ENCODE measurements at regions not wholly inside any gene's neighbourhood (a gene's known extent, or its start where the extent isn't known, plus 50 kb on each side); places are given as distances from the start of the nearest gene placed in this dataset.
"Not testable (repeated sequence)": the region's sequence is repeated elsewhere in the genome, so short reads cannot be mapped to it uniquely, and the experiment has no call there.

GRCh38 chr14:37681486-37681885 lies 86.1 kb downstream of the TTC6 start:
- H3K27ac Mint-ChIP-seq: no peak overlapping the region
- no peaks in the 10 kb centered on the region for H3K4me1 Mint-ChIP-seq (ENCODE audit: unreplicated experiment)
- H3K36me3 Mint-ChIP-seq: no peaks in the 10 kb centered on the region
- TF ChIP-seq, protein P1, sequence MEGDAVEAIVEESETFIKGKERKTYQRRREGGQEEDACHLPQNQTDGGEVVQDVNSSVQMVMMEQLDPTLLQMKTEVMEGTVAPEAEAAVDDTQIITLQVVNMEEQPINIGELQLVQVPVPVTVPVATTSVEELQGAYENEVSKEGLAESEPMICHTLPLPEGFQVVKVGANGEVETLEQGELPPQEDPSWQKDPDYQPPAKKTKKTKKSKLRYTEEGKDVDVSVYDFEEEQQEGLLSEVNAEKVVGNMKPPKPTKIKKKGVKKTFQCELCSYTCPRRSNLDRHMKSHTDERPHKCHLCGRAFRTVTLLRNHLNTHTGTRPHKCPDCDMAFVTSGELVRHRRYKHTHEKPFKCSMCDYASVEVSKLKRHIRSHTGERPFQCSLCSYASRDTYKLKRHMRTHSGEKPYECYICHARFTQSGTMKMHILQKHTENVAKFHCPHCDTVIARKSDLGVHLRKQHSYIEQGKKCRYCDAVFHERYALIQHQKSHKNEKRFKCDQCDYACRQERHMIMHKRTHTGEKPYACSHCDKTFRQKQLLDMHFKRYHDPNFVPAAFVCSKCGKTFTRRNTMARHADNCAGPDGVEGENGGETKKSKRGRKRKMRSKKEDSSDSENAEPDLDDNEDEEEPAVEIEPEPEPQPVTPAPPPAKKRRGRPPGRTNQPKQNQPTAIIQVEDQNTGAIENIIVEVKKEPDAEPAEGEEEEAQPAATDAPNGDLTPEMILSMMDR (conservative IDR thresholded peaks at IDR 0.05): no peak
- DNase-seq (ENCODE audit: extremely low spot score, unreplicated experiment): no peak
- no peak overlapping the region for H3K4me3 Mint-ChIP-seq
- H3K27me3 Mint-ChIP-seq: no peaks in the 10 kb centered on the region
- peaks cover 3% of the 10 kb centered on the region for H3K9me3 Mint-ChIP-seq

DNA sequence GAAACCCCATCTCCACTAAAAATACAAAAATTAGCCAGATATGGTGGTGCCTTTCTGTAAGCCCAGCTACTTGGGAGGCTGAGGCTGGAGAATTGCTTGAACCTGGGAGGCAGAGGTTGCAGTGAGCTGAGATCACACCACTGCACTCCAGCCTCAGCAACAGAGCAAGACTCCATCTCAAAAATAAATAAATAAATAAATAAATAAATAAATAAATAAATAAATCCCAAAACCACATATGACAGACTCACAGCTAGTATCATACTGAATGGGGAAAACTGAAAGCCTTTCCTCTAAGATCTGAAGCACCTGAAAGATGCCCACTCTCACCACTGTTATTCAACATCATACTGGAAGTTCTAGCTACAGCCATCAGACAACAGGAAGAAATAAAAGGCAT lies 97.3 kb downstream of the TTC6 start:
- not testable (repeated sequence) for H3K4me1 Mint-ChIP-seq (ENCODE audit: unreplicated experiment); H3K36me3 Mint-ChIP-seq; H3K27ac Mint-ChIP-seq; H3K27me3 Mint-ChIP-seq; H3K9me3 Mint-ChIP-seq; DNase-seq (ENCODE audit: extremely low spot score, unreplicated experiment); H3K4me3 Mint-ChIP-seq

- H3K4me3 Mint-ChIP-seq: not testable (repeated sequence)
Observed at GRCh38 chr14:37693420-37693819, 98.0 kb downstream of the TTC6 start.

GRCh38 chr14:37695866-37696265 lies 100.4 kb downstream of the TTC6 start:
- no peak for DNase-seq (ENCODE audit: extremely low spot score, unreplicated experiment)
- H3K27ac Mint-ChIP-seq: no peak overlapping the region
- no peaks in the 10 kb centered on the region for H3K36me3 Mint-ChIP-seq
- no peak overlapping the region for H3K4me3 Mint-ChIP-seq
- H3K4me1 Mint-ChIP-seq (ENCODE audit: unreplicated experiment): peaks cover 4% of the 10 kb centered on the region
- peaks cover 5% of the 10 kb centered on the region for H3K9me3 Mint-ChIP-seq
- TF ChIP-seq, protein P1 (conservative IDR thresholded peaks at IDR 0.05): no peak
- H3K27me3 Mint-ChIP-seq: no peaks in the 10 kb centered on the region

More at GRCh38 chr14:37693420-37693819, 98.0 kb downstream of the TTC6 start:
- not testable (repeated sequence) for H3K36me3 Mint-ChIP-seq; H3K9me3 Mint-ChIP-seq; DNase-seq (ENCODE audit: extremely low spot score, unreplicated experiment); H3K27ac Mint-ChIP-seq; H3K4me1 Mint-ChIP-seq (ENCODE audit: unreplicated experiment); H3K27me3 Mint-ChIP-seq

DNA sequence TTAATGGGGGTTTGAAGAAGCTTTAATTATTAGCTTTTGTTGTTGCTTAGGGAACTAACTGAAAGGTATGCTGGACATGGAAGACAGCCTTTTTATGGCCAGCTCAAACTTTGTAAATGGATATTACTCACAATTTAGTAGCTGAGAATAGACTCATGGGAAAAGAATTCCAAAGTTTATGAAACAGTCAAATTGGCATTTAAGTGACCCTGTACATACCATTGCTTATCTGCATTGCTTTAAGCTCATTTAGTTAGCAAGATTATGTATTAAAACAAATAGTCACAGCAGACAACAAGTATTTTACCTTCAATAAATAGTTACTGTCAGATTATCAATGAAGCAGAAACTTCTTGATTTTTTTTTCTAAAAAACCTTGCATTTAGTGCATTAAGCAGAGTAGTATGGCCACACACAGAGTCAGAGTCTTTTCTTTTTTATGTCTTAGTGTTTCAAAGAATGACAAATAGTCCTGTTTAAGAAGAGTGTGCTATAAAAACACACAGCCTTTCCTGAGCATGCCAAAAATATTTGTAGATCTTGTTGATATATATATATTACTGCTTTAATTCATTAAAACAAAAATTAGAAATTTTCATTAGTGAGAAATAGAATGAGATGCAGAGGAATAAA lies 102.2 kb downstream of the TTC6 start:
- H3K27me3 Mint-ChIP-seq: no peaks in the 10 kb centered on the region
- H3K4me1 Mint-ChIP-seq (ENCODE audit: unreplicated experiment): peaks cover 4% of the 10 kb centered on the region
- no peak overlapping the region for H3K4me3 Mint-ChIP-seq
- no peak for DNase-seq (ENCODE audit: extremely low spot score, unreplicated experiment)
- H3K9me3 Mint-ChIP-seq: peaks cover 5% of the 10 kb centered on the region
- no peaks in the 10 kb centered on the region for H3K36me3 Mint-ChIP-seq
- H3K27ac Mint-ChIP-seq: no peak overlapping the region
- TF ChIP-seq, protein P1 (conservative IDR thresholded peaks at IDR 0.05): no peak

DNA sequence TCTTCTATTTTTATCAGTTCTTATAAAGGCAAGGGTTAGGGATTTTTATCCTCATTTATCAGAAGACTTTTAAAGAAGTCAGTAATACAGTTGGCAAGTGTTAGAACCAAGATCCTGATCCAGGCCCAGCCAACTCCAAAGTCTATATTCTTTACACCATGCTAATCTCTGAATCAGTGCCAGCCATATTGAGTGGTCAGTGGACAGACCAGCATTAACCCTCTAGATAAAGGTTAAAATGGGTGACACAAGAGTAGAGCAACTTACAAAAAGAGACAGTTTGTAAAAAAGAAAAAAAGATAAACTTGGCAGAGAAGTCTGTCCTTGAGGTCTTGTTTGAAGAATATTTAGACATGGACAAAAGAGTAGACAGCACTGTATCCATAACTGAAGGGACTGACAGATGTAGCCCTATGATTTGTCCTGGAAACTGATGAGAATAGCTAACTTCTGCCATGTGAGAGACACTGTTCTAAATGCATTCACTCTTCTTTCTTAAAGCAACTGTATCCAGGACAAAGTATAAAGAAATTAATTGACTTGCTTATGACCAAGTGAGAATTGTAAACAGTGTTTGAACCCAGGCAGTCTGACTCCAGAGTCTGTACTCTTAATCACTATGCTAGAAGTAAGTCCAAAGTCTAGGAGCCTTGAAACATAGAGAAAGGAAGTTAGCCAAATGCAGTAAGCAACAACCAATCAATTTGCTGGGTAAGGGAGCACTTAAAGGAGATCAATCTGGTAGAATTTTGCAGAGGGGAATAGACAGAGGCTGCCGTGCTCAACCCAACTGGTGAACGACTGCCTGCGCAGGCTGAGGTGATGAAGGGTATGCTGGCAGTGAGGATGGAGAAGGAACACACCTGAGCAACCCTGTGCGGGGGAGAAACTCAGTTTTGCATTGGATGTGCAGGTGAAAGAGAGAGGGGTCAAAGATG lies 103.7 kb downstream of the TTC6 start:
- Mint-ChIP-seq H3K4me3 (no peak overlapping the region), H3K9me3 (no peaks in the 10 kb centered on the region), H3K27ac (no peak overlapping the region), H3K4me1 (ENCODE audit: unreplicated experiment) (peaks cover 4% of the 10 kb centered on the region), H3K27me3 (no peaks in the 10 kb centered on the region), H3K36me3 (no peaks in the 10 kb centered on the region)
- TF ChIP-seq, protein P1 (conservative IDR thresholded peaks at IDR 0.05): no peak
- no peak for DNase-seq (ENCODE audit: extremely low spot score, unreplicated experiment)

All from type B pancreatic cell (in vitro differentiated cells).